Adipocyte (in vitro differentiated cells): ENCODE measurements at regions not wholly inside any gene's neighbourhood (a gene's known extent, or its start where the extent isn't known, plus 50 kb on each side); places are given as distances from the start of the nearest gene placed in this dataset.

ENCODE experiments used
- DNase-seq: peaks from one replicate; pipeline ENCODE4 v3.0.0-alpha.2; 2015; ENCODE audit warnings: low read depth
- H3K27me3 ChIP-seq: replicated peaks from 2 replicates; pipeline ENCODE4 v1.7.0; 2013; ENCODE audit warnings: mild to moderate bottlenecking, low read length, moderate library complexity; ENCODE audit not compliant: control insufficient read depth, insufficient read depth
- H3K36me3 ChIP-seq: 2 replicates; pipeline ENCODE4 v1.7.0; 2013; ENCODE audit warnings: low read length, mild to moderate bottlenecking, moderate library complexity; ENCODE audit not compliant: control insufficient read depth, insufficient read depth, severe bottlenecking
- H3K4me1 ChIP-seq: 2 replicates; pipeline ENCODE4 v1.7.0; 2013; ENCODE audit warnings: mild to moderate bottlenecking, low read length, moderate library complexity; ENCODE audit not compliant: control insufficient read depth, insufficient read depth
- H3K4me3 ChIP-seq: 2 replicates; pipeline ENCODE4 v1.7.0; 2013; ENCODE audit warnings: mild to moderate bottlenecking, low read length, moderate library complexity
- H3K9ac ChIP-seq: 2 replicates; pipeline ENCODE4 v1.7.0; 2013; ENCODE audit warnings: mild to moderate bottlenecking, low read length, moderate library complexity
- H3K9me3 ChIP-seq: 2 replicates; pipeline ENCODE4 v1.7.0; 2013; ENCODE audit warnings: mild to moderate bottlenecking, low read length, moderate library complexity; ENCODE audit not compliant: control insufficient read depth

DNA sequence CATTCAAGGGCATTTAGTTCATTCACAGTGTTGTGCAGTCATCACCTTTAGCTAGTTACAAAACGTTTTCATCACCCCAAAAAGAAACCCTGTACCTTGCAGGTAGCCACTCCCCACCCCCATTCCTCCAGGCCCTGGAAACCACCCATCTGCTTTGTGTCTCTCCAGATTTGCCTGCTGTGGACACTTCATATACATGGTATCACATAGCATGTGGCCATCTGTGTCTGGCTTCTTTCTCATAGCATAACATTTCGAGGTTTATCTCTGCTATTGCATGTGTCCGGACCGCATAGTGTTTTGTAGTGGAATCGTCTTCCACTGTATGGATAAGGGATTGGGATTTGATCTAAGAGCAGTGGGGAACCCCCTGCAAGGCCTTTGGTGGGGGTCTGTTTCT, 143.1 kb downstream of the AACS start:
- no peak for DNase-seq
- H3K9ac ChIP-seq: no peak overlapping the region
- H3K27me3 ChIP-seq: peaks cover 46% of the 10 kb centered on the region
- no peaks in the 10 kb centered on the region for H3K4me1 ChIP-seq
- H3K36me3 ChIP-seq: no peaks in the 10 kb centered on the region
- H3K4me3 ChIP-seq: no peak overlapping the region
- no peaks in the 10 kb centered on the region for H3K9me3 ChIP-seq

- DNase-seq: no peak
- Histone ChIP-seq H3K27me3 (peaks cover 43% of the 10 kb centered on the region), H3K4me3 (no peak overlapping the region), H3K4me1 (no peaks in the 10 kb centered on the region), H3K9me3 (no peaks in the 10 kb centered on the region), H3K9ac (no peak overlapping the region), H3K36me3 (no peaks in the 10 kb centered on the region)
These were observed 143.7 kb downstream of the AACS start for GRCh38 chr12:125208942-125209341.

GRCh38 chr12:125210104-125210755, 145.0 kb downstream of the AACS start:
- Histone ChIP-seq H3K9me3 (no peaks in the 10 kb centered on the region), H3K4me3 (no peak overlapping the region), H3K36me3 (no peaks in the 10 kb centered on the region), H3K27me3 (peaks cover 42% of the 10 kb centered on the region), H3K9ac (no peak overlapping the region), H3K4me1 (no peaks in the 10 kb centered on the region)
- no peak for DNase-seq

DNA sequence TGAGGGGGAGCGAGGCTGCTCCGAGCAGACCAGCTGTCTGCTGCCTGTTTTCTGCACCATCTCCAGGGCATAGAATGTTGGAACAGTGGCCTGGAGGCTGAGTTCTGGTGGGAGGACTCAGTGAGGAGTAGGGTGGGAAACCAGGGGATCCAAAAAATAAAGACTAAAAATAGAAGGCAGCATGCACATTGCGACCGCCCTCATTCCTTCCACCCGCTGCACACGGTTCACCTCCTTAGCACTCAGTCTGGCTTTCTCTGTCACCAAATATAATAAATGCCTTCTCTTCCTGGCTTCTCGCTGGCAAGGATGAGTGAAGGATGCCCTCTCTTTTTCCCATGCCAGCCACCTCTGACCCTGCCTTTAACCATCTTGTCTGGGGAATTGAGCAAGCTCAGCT, 146.2 kb downstream of the AACS start:
- Histone ChIP-seq H3K27me3 (peaks cover 31% of the 10 kb centered on the region), H3K9me3 (no peaks in the 10 kb centered on the region), H3K4me1 (no peaks in the 10 kb centered on the region), H3K4me3 (no peak overlapping the region), H3K9ac (no peak overlapping the region), H3K36me3 (no peaks in the 10 kb centered on the region)
- DNase-seq: no peak

DNA sequence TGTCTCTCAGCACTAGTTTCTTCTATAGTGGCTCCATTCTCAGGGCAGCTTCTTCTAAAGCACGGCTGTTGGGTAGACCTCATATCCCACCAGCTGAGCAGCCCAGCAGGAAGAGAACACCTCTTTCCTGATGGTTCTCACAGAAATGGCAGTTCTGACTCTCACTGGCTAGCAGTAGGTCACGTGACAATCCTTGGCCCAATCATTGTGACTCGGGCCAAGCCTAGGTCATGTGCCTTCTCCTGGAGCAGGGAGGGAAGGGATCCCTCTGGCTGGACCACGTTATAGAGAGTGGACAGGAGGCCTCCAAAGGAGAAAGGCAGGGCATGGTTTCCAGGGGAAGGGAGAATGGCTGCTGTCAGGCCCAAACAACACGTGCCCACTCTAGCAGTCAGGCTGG, 149.1 kb downstream of the AACS start:
- Histone ChIP-seq H3K9me3 (no peaks in the 10 kb centered on the region), H3K9ac (no peak overlapping the region), H3K4me3 (no peak overlapping the region), H3K4me1 (no peaks in the 10 kb centered on the region), H3K27me3 (peaks cover 18% of the 10 kb centered on the region), H3K36me3 (no peaks in the 10 kb centered on the region)
- no peak for DNase-seq

DNA sequence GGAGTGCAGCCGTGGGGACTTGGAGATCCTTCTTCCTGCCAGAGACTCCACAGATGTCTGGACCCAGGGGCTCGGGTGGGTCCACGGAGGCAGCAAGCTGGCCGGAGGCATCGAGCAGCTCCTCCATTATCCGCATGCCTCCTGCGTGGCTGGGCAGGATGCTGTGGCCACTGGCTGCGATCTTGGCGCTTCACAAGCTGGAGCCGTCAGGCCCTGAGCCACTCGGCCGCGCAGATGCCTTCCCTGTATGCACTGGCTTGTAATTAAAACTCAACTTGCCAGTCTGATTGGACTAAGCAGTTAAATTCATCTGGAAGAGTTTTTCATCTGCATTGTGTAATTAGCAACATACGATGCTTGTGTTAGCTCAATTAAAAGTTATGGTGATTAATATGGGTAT, 151.5 kb downstream of the AACS start:
- Histone ChIP-seq H3K4me3 (no peak overlapping the region), H3K27me3 (peaks cover 8% of the 10 kb centered on the region), H3K4me1 (no peaks in the 10 kb centered on the region), H3K36me3 (no peaks in the 10 kb centered on the region), H3K9ac (no peak overlapping the region), H3K9me3 (no peaks in the 10 kb centered on the region)
- no peak for DNase-seq

GRCh38 chr12:125217308-125217707, 152.1 kb downstream of the AACS start:
- Histone ChIP-seq H3K9me3 (no peaks in the 10 kb centered on the region), H3K9ac (no peak overlapping the region), H3K4me1 (no peaks in the 10 kb centered on the region), H3K27me3 (peaks cover 5% of the 10 kb centered on the region), H3K36me3 (no peaks in the 10 kb centered on the region), H3K4me3 (no peak overlapping the region)
- DNase-seq: no peak

- H3K9ac ChIP-seq: no peak overlapping the region
- H3K4me1 ChIP-seq: no peaks in the 10 kb centered on the region
- peaks cover 5% of the 10 kb centered on the region for H3K27me3 ChIP-seq
- H3K4me3 ChIP-seq: no peak overlapping the region
- no peaks in the 10 kb centered on the region for H3K9me3 ChIP-seq
- H3K36me3 ChIP-seq: no peaks in the 10 kb centered on the region
- DNase-seq: peak; percentile 57
These were observed 153.7 kb downstream of the AACS start for GRCh38 chr12:125218952-125219351.

- no peak overlapping the region for H3K4me3 ChIP-seq
- no peak overlapping the region for H3K9ac ChIP-seq
- H3K4me1 ChIP-seq: no peaks in the 10 kb centered on the region
- H3K36me3 ChIP-seq: no peaks in the 10 kb centered on the region
- no peaks in the 10 kb centered on the region for H3K9me3 ChIP-seq
- peaks cover 3% of the 10 kb centered on the region for H3K27me3 ChIP-seq
- no peak for DNase-seq
These were observed 155.4 kb downstream of the AACS start for GRCh38 chr12:125220404-125221273.

GRCh38 chr12:125221602-125222001, 156.4 kb downstream of the AACS start:
- no peak for DNase-seq
- Histone ChIP-seq H3K9ac (no peak overlapping the region), H3K9me3 (no peaks in the 10 kb centered on the region), H3K27me3 (peaks cover 3% of the 10 kb centered on the region), H3K4me1 (no peaks in the 10 kb centered on the region), H3K4me3 (no peak overlapping the region), H3K36me3 (no peaks in the 10 kb centered on the region)

- DNase-seq: no peak
These were observed 157.6 kb downstream of the AACS start for GRCh38 chr12:125222876-125223275.

More at GRCh38 chr12:125222876-125223275, 157.6 kb downstream of the AACS start:
- Histone ChIP-seq H3K9me3 (no peaks in the 10 kb centered on the region), H3K27me3 (peaks cover 1% of the 10 kb centered on the region), H3K36me3 (no peaks in the 10 kb centered on the region), H3K4me1 (no peaks in the 10 kb centered on the region), H3K9ac (no peak overlapping the region), H3K4me3 (no peak overlapping the region)
